ENCODE measurements at regions not wholly inside any gene's neighbourhood (a gene's known extent, or its start where the extent isn't known, plus 50 kb on each side); places are given as distances from the start of the nearest gene placed in this dataset.

GRCh38 chr4:149973181-149973580 is 105.1 kb upstream of the DCLK2 start:
- DNase-seq (ENCODE audit: low read depth, low spot score): no peak
- no peak for TF ChIP-seq CTCF (IDR thresholded peaks at IDR 0.05; ENCODE audit: low read depth, low read length)
- in situ Hi-C loops (cut with HindIII; ENCODE audit: low sequenced_read_pairs): no loop called here
- no peak overlapping the region for H3K4me3 ChIP-seq (ENCODE audit: low read depth, low read length)

GRCh38 chr4:149975172-149975571 is 103.1 kb upstream of the DCLK2 start:
- TF ChIP-seq CTCF (IDR thresholded peaks at IDR 0.05; ENCODE audit: low read depth, low read length): no peak
- DNase-seq (ENCODE audit: low read depth, low spot score): no peak
- in situ Hi-C loops (cut with HindIII; ENCODE audit: low sequenced_read_pairs): no loop called here
- H3K4me3 ChIP-seq (ENCODE audit: low read depth, low read length): no peak overlapping the region

- no peak overlapping the region for H3K4me3 ChIP-seq (ENCODE audit: low read depth, low read length)
- TF ChIP-seq CTCF (IDR thresholded peaks at IDR 0.05; ENCODE audit: low read depth, low read length): no peak
- no peak for DNase-seq (ENCODE audit: low read depth, low spot score)
- in situ Hi-C loops (cut with HindIII; ENCODE audit: low sequenced_read_pairs): no loop called here
Observed at GRCh38 chr4:149980121-149980682, 98.0 kb upstream of the DCLK2 start.

- in situ Hi-C loops (cut with HindIII; ENCODE audit: low sequenced_read_pairs): no loop called here
- peak; percentile 80 for TF ChIP-seq CTCF (IDR thresholded peaks at IDR 0.05; ENCODE audit: low read depth, low read length)
- no peak overlapping the region for H3K4me3 ChIP-seq (ENCODE audit: low read depth, low read length)
- peak; percentile 59 for DNase-seq (ENCODE audit: low read depth, low spot score)
Observed at GRCh38 chr4:149980941-149981340, 97.3 kb upstream of the DCLK2 start.

GRCh38 chr4:149983401-149983800 is 94.8 kb upstream of the DCLK2 start:
- TF ChIP-seq CTCF (IDR thresholded peaks at IDR 0.05; ENCODE audit: low read depth, low read length): no peak
- in situ Hi-C loops (cut with HindIII; ENCODE audit: low sequenced_read_pairs): no loop called here
- no peak for DNase-seq (ENCODE audit: low read depth, low spot score)
- H3K4me3 ChIP-seq (ENCODE audit: low read depth, low read length): no peak overlapping the region

- no peak overlapping the region for H3K4me3 ChIP-seq (ENCODE audit: low read depth, low read length)
- in situ Hi-C loops (cut with HindIII; ENCODE audit: low sequenced_read_pairs): no loop called here
- TF ChIP-seq CTCF (IDR thresholded peaks at IDR 0.05; ENCODE audit: low read depth, low read length): no peak
- DNase-seq (ENCODE audit: low read depth, low spot score): no peak
Observed at GRCh38 chr4:149983931-149984330, 94.3 kb upstream of the DCLK2 start.

- no peak for DNase-seq (ENCODE audit: low read depth, low spot score)
- no peak overlapping the region for H3K4me3 ChIP-seq (ENCODE audit: low read depth, low read length)
- in situ Hi-C loops (cut with HindIII; ENCODE audit: low sequenced_read_pairs): no loop called here
- no peak for TF ChIP-seq CTCF (IDR thresholded peaks at IDR 0.05; ENCODE audit: low read depth, low read length)
Observed at GRCh38 chr4:149985981-149986380, 92.3 kb upstream of the DCLK2 start.

Measured in astrocyte of the spinal cord (primary cell).